ENCODE measurements at regions not wholly inside any gene's neighbourhood (a gene's known extent, or its start where the extent isn't known, plus 50 kb on each side); places are given as distances from the start of the nearest gene placed in this dataset.

DNA sequence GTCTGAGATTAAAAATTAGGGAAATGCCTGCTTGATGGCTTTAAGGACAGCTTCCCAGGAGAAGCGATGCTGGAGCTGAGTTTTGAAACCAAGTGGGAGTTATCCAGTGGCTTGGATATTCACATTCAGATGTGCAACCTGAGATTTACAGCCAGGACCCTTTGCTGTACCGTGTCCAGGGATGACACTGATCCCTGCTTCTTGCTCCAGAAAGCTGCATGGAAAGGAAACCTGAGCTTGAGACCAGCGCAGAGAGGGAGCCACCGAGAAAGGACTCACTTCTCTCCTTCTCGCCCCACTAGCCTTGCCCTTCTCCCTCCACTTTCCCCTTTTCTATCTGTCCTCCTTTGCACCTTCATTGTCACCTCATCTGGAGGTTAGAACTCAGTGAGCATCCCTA lies 254.5 kb upstream of the PPARGC1A start:
- no peak for TF ChIP-seq CTCF (IDR thresholded peaks at IDR 0.05)

- no peak for TF ChIP-seq CTCF (IDR thresholded peaks at IDR 0.05)
These were observed 253.9 kb upstream of the PPARGC1A start for GRCh38 chr4:24143741-24144140.

DNA sequence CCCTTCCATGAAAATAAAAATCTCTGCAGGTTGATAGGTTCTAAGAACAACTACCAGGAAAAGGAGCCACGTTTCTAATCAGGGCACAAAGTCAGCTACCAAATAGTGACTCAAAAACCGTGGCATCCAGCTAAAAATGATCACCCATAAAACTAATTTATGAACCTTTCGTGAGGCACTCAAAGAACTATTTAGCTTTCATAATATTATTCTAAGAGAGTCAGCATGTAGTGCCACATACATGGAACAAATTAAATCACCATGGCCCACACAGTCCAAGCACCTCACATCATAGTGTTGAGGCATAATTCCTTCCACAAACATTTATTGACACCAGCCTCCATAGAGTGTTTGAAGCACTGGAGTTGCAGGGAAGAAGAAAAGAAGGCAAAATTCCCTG lies 252.0 kb upstream of the PPARGC1A start:
- TF ChIP-seq CTCF (IDR thresholded peaks at IDR 0.05) = no peak

GRCh38 chr4:24140892-24141291 lies 251.0 kb upstream of the PPARGC1A start:
- no peak for TF ChIP-seq CTCF (IDR thresholded peaks at IDR 0.05)

GRCh38 chr4:24137671-24138601 lies 248.1 kb upstream of the PPARGC1A start:
- TF ChIP-seq CTCF (IDR thresholded peaks at IDR 0.05) = no peak

DNA sequence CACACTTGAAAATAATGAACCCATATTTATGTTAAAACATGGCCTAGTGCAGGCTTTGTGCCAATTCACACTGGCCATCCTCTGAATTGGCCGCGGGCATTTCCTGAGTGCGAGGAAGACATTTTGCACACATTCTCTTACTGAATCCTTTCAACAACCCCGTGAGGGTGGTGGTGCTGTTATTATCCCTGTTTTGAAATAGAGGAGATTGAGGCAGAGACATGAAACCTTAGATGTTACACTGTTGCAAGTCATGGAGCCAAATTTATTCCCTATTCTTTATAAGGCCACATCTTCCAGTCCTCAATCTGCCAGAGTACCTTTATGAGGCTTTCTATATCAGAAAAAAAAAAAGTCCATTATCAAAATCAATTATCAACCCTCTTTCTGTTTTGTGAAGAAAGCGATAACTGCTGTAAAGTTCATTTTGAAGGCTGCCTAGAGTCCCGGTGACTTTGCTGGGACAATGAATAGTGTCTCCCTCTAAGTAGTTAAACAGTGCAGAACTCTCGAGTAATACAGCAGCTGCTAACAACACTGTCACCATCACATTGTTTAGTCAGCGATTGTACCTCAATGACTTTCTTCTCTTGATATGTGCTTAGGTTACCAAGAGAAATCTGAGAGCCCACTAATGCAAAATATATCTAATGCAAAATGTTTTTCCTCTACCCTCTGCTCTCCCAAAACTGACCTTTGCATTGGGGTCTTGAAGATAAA lies 242.3 kb upstream of the PPARGC1A start:
- no peak for TF ChIP-seq CTCF (IDR thresholded peaks at IDR 0.05)

- no peak for TF ChIP-seq CTCF (IDR thresholded peaks at IDR 0.05)
These were observed 240.8 kb upstream of the PPARGC1A start for GRCh38 chr4:24130637-24131036.
